ENCODE measurements at regions not wholly inside any gene's neighbourhood (a gene's known extent, or its start where the extent isn't known, plus 50 kb on each side); places are given as distances from the start of the nearest gene placed in this dataset.
A peak's percentile ranks its signal among the peaks of the same experiment; 100 is the strongest.
"Not testable (repeated sequence)": the region's sequence is repeated elsewhere in the genome, so short reads cannot be mapped to it uniquely, and the experiment has no call there.

GRCh38 chr6:119461187-119461586 is 111.6 kb upstream of the MAN1A1 start:
- DNase-seq, result no peak

GRCh38 chr6:119459207-119459974 is 109.8 kb upstream of the MAN1A1 start:
- DNase-seq, result peak; percentile 35

- DNase-seq, result peak; percentile 54
Measured at GRCh38 chr6:119454714-119455113, 105.2 kb upstream of the MAN1A1 start.

GRCh38 chr6:119453242-119454200 is 104.0 kb upstream of the MAN1A1 start:
- no peak for DNase-seq

- peak; percentile 64 for DNase-seq
Measured at GRCh38 chr6:119449331-119450156, 100.0 kb upstream of the MAN1A1 start.

- DNase-seq, result peak; percentile 16
Measured at GRCh38 chr6:119447921-119448320, 98.4 kb upstream of the MAN1A1 start.

GRCh38 chr6:119446609-119447008 is 97.0 kb upstream of the MAN1A1 start:
- DNase-seq, result peak; percentile 27

- peak; percentile 55 for DNase-seq
Measured at GRCh38 chr6:119446115-119446554, 96.6 kb upstream of the MAN1A1 start.

GRCh38 chr6:119445666-119446065 is 96.1 kb upstream of the MAN1A1 start:
- DNase-seq, result no peak

- DNase-seq, result peak; percentile 69
Measured at GRCh38 chr6:119444642-119445557, 95.3 kb upstream of the MAN1A1 start.

- peak; percentile 30 for DNase-seq
Measured at GRCh38 chr6:119443993-119444641, 94.6 kb upstream of the MAN1A1 start.

GRCh38 chr6:119442776-119443184 is 93.2 kb upstream of the MAN1A1 start:
- DNase-seq, result peak; percentile 61

- DNase-seq, result no peak
Measured at GRCh38 chr6:119440953-119441352, 91.4 kb upstream of the MAN1A1 start.

GRCh38 chr6:119436583-119436982 is 87.0 kb upstream of the MAN1A1 start:
- no peak for DNase-seq

- no peak for DNase-seq
Measured at GRCh38 chr6:119431799-119432198, 82.2 kb upstream of the MAN1A1 start.

GRCh38 chr6:119430805-119431204 is 81.2 kb upstream of the MAN1A1 start:
- no peak for DNase-seq

- no peak for DNase-seq
Measured at GRCh38 chr6:119428633-119429032, 79.1 kb upstream of the MAN1A1 start.

- no peak for DNase-seq
Measured at GRCh38 chr6:119426619-119427018, 77.1 kb upstream of the MAN1A1 start.

- no peak for DNase-seq
Measured at GRCh38 chr6:119423996-119424395, 74.4 kb upstream of the MAN1A1 start.

GRCh38 chr6:119418084-119418483 is 68.5 kb upstream of the MAN1A1 start:
- DNase-seq, result not testable (repeated sequence)

GRCh38 chr6:119407156-119407555 is 57.6 kb upstream of the MAN1A1 start:
- no peak for DNase-seq
